ENCODE measurements at regions not wholly inside any gene's neighbourhood (a gene's known extent, or its start where the extent isn't known, plus 50 kb on each side); places are given as distances from the start of the nearest gene placed in this dataset.
"Not testable (repeated sequence)": the region's sequence is repeated elsewhere in the genome, so short reads cannot be mapped to it uniquely, and the experiment has no call there.

DNA sequence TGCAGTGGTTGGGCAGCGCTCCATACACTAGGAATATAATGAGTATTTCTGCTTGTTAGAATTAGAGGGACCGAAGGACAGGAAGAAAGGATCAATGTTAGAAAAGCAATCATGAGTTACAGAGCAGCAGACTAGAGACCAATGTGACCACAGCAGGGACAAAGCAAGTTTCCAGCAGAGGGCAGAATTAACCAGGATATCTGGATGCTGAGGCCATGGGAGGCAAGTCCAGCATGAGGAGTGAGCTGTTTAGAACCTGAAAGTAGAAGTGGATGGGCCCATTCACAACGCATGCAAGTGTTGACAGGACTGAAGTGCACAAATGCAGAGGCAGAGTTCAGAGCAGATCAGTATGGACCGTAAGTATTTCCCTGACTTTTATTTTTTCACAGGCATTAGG lies 910.4 kb upstream of the GYPC start:
- no peak for DNase-seq

DNA sequence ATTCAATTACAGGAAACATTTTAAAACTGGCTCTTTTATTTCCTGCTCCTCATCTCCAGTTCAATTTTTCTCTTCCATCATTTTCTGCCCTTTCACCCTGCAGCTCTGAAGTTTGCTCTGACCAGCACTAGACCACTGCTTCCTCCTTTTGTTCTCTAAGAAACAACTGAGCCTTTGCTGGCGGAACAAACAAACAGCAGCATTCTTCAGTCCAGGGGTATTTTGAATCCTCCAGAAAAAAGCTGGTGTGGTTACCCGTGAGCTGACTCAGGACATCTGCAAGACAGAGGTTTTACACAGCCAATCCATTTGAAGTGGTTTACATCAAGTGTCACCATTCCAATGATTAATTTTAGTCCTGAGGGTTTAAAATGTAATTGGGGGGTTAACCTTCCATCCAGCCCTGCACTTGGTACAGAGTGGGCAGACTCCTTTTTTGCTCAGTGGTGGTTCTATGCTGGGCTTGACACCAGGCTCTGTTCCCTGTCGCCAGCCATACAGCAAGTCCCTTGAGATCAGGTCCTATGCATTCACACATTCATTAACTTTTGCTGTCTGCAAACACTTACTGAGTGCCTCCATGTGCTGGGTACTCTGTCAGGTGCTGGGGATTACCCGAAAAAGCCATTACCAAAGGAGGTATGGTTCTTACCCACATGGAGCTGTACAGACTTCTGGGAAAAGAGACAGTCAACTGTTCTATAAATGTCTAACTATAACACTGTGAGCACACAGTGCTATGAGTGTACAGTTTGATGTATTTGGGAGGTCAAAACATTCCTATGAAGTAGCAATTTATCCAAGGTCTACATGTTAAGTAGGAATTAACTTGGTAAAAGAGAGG lies 909.4 kb upstream of the GYPC start:
- no peak for DNase-seq

DNA sequence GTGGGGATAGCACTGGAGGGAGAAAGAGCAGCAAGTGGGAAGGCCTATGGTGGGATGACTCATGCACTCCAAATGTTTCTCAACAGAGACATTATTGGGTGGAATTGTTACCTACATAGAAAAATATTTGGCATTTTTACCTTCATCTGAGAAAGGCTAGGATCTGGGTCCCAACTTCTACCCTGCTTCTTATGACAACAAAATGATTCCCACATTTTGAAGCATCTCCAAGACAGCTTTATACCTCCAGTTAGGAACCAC lies 908.9 kb upstream of the GYPC start:
- DNase-seq: no peak

DNA sequence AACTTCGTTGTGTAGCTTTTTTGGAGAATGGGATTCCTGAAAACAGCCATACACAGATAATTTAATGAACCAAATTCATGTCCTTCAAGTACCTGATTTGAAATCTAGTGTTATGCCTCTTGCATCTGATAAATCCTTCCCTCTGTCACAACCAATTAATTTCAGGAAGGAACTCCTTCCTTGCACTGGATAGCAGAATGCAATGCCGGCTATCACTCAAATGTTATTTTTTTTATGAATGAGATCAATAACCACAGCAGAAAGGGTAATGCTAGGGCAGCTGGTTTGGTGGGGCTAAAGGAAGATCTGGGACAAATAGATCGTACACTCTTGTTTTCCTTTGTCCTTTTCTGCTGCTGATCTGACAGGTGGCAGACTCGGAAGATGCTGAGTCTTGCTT lies 899.5 kb upstream of the GYPC start:
- no peak for DNase-seq

DNA sequence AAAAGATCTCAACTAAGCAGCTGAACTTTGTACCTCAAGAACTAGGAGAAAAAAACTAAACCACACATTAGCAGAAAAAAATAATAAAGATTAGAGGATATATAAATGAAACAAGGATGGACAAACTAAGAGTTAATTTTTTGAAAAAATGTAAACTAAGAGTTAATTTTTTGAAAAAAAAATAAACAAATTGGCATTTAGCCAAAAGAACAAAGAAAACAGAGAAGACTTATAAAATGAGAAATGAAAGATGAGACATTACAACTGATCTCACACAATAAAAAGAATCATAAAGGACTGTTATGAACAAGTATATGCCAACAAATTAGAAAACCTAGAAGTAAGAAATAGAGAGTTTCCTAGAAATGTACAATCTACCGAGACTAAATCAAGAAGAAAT lies 859.2 kb upstream of the GYPC start:
- no peak for DNase-seq

DNA sequence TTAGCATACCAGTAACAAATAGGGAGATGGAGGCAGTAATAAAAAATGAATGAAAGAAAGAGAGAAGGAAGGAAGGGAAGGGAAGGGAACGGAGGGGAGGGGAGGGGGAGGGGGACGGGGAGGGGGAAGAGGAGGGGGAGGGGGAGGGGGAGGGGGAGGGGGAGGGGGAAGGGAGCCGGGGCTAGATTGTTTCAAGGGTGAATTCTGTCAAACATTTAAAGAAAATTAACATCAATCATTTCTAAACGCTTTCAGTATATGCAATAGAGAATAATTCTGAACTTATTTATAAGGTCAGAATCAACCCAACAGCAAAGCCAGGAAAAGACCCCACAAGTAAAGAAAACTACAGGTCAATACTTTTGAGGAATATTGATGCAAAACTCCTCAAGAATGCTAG lies 858.8 kb upstream of the GYPC start:
- no peak for DNase-seq

DNA sequence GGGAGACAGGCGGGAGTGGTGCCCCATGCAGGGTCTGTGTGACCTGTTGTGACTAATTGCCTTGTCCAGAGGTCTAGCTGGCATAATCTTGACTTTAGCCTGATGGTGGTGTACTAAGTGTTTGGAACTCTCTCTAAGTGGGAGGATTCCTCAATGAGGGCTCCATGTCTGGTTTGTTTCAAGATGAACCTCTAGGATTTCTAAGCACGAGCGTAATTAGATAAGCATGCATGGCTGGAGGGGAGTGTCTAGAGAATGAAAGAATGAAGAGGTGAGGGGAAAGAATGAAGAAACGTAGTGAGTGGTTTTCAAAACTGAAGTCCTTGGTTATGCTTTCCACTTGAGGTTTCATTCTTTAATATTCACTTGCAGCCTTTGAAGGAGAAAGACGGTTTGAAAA lies 833.2 kb upstream of the GYPC start:
- DNase-seq: no peak

DNA sequence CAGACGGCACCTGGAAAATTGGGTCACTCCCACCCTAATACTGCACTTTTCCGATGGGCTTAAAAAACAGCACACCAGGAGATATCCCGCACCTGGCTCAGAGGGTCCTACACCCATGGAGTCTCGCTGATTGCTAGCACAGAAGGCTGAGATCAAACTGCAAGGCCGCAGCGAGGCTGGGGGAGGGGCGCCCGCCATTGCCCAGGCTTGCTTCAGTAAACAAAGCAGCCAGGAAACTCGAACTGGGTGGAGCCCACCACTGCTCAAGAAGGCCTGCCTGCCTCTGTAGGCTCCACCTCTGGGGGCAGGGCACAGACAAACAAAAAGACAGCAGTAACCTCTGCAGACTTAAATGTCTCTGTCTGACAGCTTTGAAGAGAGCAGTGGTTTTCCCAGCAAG lies 830.2 kb upstream of the GYPC start:
- not testable (repeated sequence) for DNase-seq

DNA sequence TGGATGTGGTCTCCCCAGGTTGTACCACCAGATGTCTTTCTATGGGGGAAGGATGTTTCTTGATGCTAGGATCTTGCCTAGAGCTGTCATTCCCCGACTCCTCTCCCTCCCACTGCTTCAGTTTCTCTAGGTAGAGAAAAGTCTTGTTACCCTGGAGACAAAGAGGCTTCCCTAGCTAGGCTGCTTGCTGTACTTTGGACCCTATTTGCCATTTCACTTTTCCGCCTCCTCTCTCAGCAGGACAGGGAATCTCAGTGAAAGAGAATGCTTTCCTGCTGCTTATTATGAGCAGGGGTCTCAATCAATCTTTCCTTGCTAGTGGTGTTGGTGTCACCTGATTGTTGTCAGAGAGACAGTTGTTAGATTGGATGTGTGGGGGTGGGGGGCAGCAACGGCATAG lies 818.8 kb upstream of the GYPC start:
- DNase-seq: no peak

DNA sequence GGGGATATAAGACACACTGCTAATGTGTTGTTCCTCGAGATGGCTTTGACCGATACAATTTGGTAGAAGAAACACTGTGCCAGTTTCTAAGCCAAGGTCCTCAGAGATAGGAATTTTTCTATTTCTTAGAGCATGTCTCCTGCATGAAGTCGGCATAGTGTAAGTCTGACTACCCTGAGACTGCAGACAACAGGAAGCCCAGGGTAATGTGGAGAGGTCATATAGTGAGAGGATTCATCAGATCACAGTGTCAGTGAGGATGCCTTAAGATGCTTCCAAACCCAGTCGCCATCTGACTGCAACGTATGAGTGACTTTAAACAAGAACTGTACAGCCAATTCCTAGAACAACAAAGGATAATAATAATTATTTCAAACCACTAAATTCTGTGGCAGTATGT lies 818.3 kb upstream of the GYPC start:
- no peak for DNase-seq

DNA sequence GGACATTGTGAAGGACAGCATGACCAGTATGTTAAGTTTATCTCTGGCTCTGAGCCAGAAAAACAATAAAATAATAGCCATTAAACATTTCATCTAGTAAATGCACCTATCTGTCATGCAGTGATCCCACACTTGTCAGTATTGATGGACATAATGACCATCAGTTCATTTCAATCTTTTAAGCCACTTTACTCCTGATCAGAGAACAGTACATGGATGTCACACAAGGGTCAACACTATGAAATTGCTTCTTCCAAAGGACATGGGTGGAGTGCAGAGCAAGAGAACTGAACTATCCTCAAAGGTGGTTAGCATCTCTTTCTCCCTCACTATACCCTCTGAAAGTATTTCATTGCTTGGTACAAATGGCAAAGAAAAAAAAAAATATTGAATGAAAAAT lies 816.0 kb upstream of the GYPC start:
- no peak for DNase-seq

DNA sequence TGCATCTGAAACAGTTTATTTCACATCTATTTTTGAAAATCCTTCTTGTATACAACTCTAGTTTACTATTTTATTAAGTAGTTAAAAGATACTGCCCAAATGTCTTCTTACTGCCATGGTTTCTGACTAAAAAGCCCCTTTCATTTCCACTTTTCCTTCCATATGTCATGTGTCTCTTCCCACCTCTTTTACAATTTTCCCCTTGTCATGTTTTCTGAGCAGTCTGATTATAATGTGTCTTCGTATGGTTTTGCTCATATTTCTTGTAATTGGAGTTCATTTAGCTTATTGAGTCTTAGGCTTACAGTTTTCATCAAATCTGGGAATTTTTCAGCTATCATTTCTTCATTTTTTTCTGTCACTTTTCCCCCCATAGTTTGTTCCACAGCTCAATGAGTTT lies 813.9 kb upstream of the GYPC start:
- no peak for DNase-seq

DNA sequence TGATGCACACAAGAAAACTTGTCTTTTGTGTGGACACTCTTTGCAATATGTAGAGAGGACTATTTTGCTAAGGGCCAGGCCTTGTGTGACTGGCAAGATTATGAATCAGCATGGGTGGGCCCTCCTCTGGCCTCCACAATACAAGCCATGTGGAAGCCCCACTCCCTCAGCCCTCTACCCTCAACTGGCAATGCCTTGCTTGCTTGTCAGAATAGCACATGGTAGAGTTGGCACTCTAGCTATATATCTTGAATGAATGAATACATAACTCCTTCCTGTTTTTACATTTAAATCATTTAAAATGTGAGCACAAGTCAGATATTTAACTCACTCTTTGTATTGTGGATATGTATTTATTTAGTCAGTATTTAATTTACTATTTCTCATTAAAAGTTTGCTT lies 805.4 kb upstream of the GYPC start:
- DNase-seq: no peak

DNA sequence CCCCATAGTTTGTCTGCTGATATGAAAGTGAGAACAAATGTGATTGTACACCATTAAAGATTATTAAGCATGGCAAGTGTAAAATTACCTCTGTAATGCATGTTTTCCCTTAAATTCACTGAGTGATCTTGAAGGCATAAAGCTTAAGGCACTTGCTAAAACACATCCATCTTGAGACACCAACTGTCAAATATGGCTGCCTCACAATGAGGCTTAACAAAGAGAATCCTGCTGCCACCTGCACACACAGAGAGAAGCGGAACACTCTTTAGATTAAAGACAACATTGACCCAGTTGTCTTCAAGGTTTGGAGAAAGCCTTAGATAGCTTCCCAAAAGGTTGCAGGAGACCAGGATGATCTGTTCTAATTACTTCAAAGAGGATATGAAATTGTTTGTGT lies 803.6 kb upstream of the GYPC start:
- DNase-seq: no peak

DNA sequence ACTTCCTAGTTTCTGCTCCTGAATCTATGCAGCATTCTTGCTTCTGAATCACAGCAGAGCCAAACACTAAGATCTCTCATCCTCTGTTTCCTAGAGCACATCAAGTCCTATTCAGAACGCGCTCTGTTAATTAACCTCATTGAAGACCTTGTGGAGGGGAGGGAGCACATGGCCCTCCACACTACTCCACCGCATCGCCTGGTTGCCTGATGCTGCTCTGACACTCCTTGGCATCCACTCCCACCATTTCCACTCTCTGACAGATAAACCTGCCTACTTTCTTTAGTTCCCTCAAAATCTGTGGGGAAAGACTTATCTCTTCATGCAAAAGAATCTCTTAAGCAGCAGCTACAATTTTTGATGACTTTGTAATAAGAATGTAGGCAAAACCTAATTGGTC lies 802.3 kb upstream of the GYPC start:
- no peak for DNase-seq

DNA sequence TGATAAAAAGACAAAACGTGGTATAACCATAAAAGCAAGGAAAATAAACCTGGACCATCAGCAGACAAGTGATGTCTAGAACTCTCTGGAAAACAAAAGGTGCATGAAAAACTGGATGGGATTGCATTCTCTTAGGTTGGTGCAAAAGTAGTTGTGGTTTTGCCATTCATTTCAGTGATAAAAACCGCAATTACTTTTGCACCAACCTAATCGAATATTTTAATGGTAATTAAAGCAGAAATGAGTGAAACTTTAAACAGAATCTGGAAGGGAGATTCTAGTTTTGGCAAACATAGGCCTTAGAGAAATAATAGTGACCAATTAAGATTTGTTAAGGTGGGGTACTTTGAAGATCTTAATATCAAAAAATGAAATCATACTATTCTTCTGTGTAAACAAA lies 800.8 kb upstream of the GYPC start:
- no peak for DNase-seq

DNA sequence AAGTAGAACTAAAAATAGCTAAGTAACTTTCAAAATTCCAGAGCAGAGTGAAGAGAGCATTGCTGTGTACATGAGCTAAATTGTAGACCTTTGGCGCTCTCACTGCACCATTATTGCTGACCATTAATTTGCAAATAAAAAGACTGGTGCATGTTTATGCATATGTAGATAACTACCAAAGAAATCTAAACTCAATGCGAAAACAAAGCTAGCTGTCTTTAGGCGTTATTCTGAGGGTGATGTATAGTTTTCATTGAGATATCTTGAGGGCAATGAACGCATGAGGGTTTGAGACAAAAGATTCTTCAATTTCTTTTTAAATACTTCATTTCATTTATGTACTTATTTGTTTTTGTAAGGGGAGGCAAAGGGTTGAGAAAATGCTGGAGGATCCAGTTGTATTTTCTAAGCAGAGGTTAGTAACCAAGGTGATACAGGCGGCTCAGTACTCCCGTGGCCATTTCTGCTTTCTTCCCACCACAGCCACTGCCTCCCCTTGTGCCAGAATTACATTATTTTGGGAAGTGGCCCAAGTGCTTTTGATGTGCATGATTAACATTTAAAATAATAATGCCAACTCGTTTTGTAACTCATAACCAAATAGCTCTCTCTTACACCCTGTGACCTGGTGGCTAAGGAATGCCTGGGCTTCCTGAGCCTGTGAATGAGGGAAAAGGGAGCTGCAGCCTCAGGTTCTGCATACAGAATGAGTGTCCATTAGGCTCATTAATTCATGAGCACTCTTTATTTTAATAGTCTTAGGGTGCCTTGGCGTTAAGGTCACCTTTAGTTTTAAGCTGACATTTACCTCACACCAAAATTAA lies 797.8 kb upstream of the GYPC start:
- no peak for DNase-seq

DNA sequence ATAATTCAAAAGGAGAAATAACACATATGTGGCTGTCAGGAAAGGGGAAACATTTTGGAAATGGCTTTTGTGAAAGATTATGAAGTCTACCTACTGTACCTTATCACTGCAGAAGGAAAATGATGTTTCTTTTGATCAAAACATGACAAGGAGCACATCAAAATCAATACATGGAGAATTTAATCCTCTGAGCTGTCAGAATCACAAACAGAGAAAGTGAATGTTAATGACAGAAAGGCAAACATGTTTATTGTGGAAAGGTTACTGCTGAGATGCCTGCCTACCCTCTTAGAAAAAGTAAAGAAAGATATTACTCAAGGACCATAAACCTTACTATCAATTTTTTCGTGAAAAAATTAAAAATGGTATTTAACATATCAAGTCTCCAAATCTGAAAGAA lies 794.5 kb upstream of the GYPC start:
- DNase-seq: no peak

DNA sequence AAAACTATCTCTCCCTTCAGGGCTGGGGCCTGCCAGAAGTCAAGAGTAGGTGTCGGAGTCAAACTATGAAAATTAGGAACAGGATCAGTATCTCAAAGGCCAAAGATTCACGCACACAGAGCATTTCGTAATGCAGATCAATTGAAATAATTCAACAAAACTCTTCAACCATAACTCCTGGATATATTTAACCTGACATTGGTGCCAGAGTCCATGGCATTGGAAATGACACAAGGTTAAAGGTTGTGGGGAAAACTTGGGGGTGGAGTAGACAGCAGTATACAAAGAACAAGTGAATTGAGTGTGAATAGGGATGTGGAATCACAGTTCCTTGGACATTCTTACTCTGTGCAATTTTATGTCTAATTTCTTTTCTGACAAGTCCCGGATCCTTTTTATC lies 788.0 kb upstream of the GYPC start:
- no peak for DNase-seq

DNA sequence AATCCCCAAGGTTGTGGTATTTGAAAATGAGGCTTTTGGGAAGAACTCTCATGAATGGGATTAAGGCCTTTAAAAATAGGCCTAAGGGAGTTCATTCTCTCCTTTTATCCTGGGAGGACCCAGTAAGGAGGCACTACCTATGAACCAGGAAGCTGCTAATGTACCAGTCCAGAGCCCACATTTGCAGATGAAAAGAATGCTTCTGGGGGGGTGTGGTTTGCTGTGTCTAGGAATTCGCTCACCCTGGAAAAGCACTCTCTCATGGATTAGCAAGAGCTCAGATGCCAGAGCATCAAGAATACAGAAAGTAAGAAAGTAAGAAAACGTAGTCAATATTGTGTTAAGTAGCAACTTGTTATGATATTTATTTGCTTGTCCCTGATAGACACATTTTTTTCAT lies 785.7 kb upstream of the GYPC start:
- no peak for DNase-seq

DNA sequence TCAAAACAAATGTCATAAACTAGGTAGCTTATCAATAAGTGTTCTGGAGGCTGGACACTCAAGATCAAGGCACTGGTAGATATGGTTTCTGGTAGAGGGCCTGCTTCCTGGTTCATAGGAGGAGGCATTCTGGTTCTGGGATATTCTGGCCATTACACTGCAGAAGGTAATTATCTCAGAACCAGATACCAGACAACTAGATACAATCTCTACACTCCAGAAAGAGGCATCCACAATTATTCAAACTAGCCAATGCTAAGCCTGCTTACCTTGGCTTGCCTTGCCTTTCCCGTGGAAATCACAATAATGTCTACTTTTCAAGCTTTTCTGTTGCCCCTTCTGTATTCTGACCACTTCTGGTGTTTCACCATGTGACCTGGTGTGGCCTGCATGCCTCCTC lies 785.2 kb upstream of the GYPC start:
- no peak for DNase-seq

DNA sequence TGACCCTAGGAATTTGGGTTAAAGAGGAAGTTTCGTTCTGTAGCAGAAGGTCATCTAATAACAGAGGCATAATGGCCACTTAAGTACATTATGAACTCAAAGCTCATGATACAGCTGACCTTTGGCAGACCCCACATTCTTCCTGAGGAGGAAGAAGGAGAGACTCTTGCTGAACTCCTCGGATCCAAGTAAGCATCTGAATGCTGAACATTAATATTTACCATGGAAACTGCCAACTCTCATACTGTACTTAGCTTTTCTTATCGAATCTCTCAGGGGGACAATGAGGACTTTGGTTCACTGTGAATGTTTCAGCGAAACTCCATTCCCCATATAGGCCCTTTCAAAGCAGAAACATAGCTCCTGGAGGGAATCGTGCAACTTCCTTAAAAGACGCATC lies 781.4 kb upstream of the GYPC start:
- no peak for DNase-seq

DNA sequence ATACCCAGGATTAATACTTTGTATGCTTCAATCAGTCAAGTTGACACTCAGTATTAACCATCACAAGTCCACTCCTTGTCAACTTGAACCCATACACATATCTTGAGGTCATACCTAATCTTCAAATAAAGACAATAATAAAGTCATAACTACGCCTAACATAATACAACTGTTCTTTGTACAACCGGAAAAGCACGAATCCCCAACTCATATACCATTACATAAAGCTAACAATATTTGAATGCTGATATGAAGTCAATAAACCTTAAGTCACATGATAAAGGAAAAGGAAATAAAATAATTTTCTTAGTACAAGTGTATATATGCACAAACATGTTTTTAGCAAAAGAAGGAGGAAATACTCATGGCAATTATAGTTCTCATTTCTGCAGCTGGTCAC lies 770.6 kb upstream of the GYPC start:
- DNase-seq: no peak

DNA sequence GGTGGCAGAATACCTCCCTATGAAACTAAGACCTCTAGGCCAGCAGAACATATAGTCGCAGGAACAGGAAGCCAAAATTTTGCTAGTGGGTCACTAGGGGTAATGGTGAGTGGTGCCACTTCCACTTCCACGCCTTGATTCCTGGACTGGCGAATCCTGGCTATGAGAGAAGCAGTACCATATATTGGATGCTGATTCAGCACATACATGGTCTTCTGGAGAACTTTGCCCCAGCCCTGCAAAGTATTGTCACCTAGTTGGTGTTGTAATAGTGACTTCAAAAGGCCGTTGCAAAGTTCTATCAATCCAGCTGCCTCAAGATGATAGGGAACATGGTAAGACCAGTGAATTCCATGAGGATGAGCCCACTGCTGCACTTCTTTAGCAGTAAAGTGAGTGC lies 769.8 kb upstream of the GYPC start:
- DNase-seq: no peak

DNA sequence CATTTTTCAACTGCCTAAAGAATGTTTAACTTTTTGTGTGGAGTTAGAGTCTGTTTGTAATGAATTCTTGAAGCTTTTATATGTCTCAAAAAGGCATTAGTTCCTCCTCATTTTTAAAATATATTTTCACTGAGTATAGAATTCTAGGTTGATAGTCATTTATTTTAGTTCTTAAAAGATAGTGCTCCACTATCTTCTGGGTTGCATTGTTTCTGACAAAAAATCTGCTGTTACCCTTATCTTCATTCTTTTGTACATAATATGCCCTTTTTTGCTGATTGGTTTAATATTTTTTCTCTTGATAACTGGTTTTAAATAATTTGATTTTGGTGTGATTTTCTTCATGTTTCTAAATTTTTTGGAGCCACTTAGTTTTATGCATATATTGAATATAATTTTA lies 754.7 kb upstream of the GYPC start:
- no peak for DNase-seq
